ENCODE measurements at regions not wholly inside any gene's neighbourhood (a gene's known extent, or its start where the extent isn't known, plus 50 kb on each side); places are given as distances from the start of the nearest gene placed in this dataset.

DNA sequence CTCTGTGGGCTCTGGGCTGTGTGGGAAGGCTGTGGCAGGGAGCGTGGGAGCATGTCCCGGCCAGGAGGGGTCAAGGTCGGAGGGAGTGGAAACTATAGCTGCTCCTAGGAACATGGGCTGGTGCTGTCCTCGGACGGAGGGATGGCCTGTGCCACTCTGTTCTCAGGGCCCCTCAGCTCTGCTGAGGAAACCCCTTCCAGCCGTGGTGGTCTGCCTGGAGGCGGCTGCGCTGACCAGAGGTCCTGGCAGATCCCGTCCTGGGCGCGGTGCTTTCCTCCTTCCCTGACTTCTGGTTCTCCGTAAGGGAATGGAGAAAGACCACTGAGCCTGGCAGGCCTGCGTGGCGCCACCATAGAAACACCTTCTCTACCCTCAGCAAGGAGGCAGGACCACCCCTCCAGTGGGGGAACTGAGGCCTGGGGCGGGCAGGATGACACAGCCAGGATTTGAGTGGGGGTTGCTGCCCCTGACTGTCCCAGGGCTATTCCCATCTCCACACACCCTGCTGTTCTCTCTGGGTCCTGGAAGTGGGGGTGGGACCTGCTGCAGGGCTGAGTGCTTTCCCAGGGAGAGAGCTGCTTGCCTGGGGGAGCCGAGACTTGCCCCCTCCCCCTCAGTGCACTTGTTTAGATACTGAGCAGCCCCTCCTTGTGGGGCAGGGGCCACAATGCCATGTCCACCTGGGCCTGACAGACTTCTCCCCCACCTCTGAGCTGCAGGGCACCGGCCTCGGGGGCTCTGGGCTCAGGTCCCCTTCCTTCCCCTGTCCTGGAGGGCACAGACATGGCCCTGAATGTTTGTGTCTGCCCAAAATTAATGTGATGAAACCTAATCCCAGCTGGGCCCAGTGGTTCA is 301.0 kb upstream of the HS6ST1 start:
- no peaks in the 10 kb centered on the region for H3K4me1 Mint-ChIP-seq
- H3K36me3 Mint-ChIP-seq = no peaks in the 10 kb centered on the region
- no peaks in the 10 kb centered on the region for H3K9me3 Mint-ChIP-seq
- DNase-seq = no peak
- H3K27ac Mint-ChIP-seq = no peak overlapping the region
- no peak overlapping the region for H3K4me3 Mint-ChIP-seq
- peaks cover 0 to 3% (median 0%) of the 10 kb centered on the region in 3 donors for H3K27me3 Mint-ChIP-seq (ENCODE audit: low read depth in 3 of 3)

DNA sequence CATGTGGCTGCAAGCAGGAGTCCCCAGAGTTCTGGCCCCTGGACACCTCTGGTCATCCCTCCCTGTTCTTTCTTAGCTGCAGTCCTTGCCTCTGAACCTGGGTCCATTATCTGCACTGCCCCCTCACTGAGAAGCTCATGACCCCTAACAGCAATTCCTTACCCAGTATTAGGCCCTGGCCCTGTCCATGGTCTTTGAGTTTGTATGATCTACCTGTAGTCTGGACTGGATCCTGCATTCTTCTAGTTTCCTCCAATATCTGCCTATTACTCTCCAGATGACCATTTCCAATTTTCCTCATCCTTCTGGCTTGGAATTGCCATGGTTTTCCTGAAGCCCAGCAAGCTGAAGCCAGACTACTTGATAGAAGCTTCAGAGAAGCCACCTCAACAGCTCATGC is 302.4 kb upstream of the HS6ST1 start:
- DNase-seq = no peak
- Mint-ChIP-seq H3K27me3 (ENCODE audit: low read depth in 3 of 3) (peaks cover 0 to 3% (median 0%) of the 10 kb centered on the region in 3 donors), H3K9me3 (no peaks in the 10 kb centered on the region), H3K36me3 (no peaks in the 10 kb centered on the region), H3K27ac (no peak overlapping the region), H3K4me1 (no peaks in the 10 kb centered on the region), H3K4me3 (no peak overlapping the region)

GRCh38 chr2:128622371-128622770 is 303.7 kb upstream of the HS6ST1 start:
- Mint-ChIP-seq H3K9me3 (no peaks in the 10 kb centered on the region), H3K4me3 (no peak overlapping the region), H3K27me3 (ENCODE audit: low read depth in 3 of 3) (peaks cover 0 to 3% (median 0%) of the 10 kb centered on the region in 3 donors), H3K4me1 (no peaks in the 10 kb centered on the region), H3K27ac (no peak overlapping the region), H3K36me3 (no peaks in the 10 kb centered on the region)
- DNase-seq = no peak

DNA sequence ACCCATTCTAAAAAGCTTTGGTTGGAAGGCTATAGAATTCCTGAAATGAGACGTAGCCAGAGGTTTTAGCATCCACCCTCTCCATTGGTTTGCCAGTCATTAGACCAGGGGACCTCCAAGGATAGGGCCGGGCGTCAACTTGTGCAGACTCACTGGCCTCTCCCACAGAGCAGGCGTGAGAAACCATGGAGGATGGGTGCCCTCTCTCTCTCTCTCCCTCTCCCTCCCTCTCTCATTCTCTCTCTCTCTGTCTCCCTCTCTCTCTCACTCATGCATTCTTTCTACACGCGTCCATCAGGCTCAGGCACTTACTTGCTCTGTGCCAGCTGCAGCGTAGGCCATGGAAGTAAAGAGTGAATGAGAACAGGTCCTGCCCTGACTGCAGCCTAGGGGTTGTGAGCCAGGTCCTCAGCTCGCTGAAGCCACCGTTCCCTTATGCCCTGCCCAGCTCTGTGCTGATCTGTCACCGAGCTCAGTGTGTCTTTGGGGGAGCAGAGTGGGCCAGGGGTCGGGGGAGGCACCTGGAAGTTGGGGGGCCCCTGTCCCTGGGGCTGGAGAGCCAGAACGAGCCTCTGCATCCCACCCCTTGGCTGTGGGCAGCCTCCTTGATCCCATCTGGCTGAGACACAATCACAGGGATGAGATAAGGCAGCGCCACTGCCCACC is 304.4 kb upstream of the HS6ST1 start:
- Mint-ChIP-seq H3K4me3 (no peak overlapping the region), H3K4me1 (no peaks in the 10 kb centered on the region), H3K9me3 (no peaks in the 10 kb centered on the region), H3K36me3 (no peaks in the 10 kb centered on the region), H3K27ac (no peak overlapping the region), H3K27me3 (ENCODE audit: low read depth in 3 of 3) (peaks cover 0 to 3% (median 0%) of the 10 kb centered on the region in 3 donors)
- no peak for DNase-seq

DNA sequence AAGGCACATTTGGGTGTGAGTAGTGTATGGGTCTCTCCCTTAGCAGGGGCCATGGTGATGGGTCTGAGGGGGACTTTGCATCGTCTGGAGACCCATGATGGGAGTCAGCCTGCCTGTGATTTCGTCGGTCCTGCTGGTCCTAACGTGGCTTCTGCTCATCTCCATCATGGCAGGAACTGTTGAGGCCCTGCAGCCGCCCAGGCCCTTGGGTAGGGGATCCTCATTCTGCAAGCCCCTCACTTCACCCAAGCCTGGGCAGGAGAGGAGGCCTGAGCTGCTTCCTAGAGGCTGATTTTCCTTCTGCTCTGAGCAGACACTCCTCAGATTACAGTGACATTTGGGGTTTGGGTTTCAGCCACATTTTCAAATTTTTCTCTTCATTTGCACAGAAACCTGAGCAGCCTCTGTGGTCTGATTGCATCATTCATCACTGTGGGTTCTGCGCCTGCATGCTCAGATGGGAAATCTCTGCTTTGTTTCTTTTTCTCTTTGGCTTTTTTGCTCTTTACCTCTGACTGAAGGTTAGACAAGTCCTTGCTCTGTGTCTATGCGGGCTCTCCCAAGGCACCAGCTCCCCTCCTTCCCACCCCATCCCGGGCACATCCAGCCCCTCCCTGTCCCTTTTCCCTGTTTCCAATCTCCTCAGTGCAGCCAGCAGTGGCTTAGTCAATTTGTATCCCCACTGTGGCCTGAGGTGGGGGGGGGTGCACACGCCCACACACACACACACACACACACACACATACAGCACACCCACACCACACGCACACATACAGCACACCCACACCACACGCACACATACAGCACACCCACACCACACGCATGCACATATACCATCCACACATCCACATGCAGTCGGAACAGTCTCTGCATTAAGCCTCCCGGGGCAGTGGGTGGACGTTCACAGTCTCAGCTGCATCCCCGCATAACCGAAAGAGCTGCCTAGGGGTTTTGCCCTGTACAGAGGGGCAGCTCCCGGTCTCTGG is 305.4 kb upstream of the HS6ST1 start:
- H3K36me3 Mint-ChIP-seq = no peaks in the 10 kb centered on the region
- no peaks in the 10 kb centered on the region for H3K4me1 Mint-ChIP-seq
- DNase-seq = no peak
- peaks cover 0 to 3% (median under 1%) of the 10 kb centered on the region in 3 donors for H3K27me3 Mint-ChIP-seq (ENCODE audit: low read depth in 3 of 3)
- H3K27ac Mint-ChIP-seq = no peak overlapping the region
- no peaks in the 10 kb centered on the region for H3K9me3 Mint-ChIP-seq
- H3K4me3 Mint-ChIP-seq = no peak overlapping the region

GRCh38 chr2:128624956-128625355 is 306.3 kb upstream of the HS6ST1 start:
- Mint-ChIP-seq H3K4me1 (no peaks in the 10 kb centered on the region), H3K9me3 (no peaks in the 10 kb centered on the region), H3K36me3 (no peaks in the 10 kb centered on the region), H3K27me3 (ENCODE audit: low read depth in 3 of 3) (peaks cover 0 to 4% (median 3%) of the 10 kb centered on the region in 3 donors), H3K4me3 (no peak overlapping the region), H3K27ac (no peak overlapping the region)
- DNase-seq = no peak

DNA sequence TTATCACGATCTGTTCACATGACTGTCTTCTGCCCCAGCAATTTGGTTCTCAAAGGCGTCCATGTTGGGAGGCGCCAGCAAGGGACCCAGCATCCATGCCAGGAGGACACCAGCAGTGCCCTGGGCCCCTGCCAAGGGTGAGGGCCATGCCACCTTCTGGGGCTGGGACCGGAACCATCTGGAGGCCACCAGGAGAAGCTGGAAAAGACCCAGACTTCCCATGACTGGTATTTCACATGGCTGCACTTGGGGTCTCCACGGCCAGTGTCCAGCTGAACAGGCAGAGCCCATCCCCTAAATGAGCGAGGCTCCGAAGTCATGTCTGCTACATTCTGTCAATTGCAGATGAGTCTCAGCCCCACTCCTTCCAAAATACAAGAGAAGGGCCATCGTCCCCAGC is 306.8 kb upstream of the HS6ST1 start:
- no peaks in the 10 kb centered on the region for H3K36me3 Mint-ChIP-seq
- no peaks in the 10 kb centered on the region for H3K9me3 Mint-ChIP-seq
- no peaks in the 10 kb centered on the region for H3K4me1 Mint-ChIP-seq
- no peak overlapping the region for H3K4me3 Mint-ChIP-seq
- H3K27ac Mint-ChIP-seq = no peak overlapping the region
- no peak for DNase-seq
- H3K27me3 Mint-ChIP-seq (ENCODE audit: low read depth in 3 of 3) = peaks cover 0 to 4% (median 2%) of the 10 kb centered on the region in 3 donors

GRCh38 chr2:128625963-128626759 is 307.5 kb upstream of the HS6ST1 start:
- no peak overlapping the region for H3K27ac Mint-ChIP-seq
- no peaks in the 10 kb centered on the region for H3K4me1 Mint-ChIP-seq
- DNase-seq = no peak
- peaks cover 0 to 4% (median 2%) of the 10 kb centered on the region in 3 donors for H3K27me3 Mint-ChIP-seq (ENCODE audit: low read depth in 3 of 3)
- no peaks in the 10 kb centered on the region for H3K9me3 Mint-ChIP-seq
- no peaks in the 10 kb centered on the region for H3K36me3 Mint-ChIP-seq
- H3K4me3 Mint-ChIP-seq = no peak overlapping the region

- Mint-ChIP-seq H3K27me3 (ENCODE audit: low read depth in 3 of 3) (peaks cover 2 to 4% (median 2%) of the 10 kb centered on the region in 3 donors), H3K9me3 (no peaks in the 10 kb centered on the region), H3K27ac (no peak overlapping the region), H3K4me1 (no peaks in the 10 kb centered on the region), H3K4me3 (no peak overlapping the region), H3K36me3 (no peaks in the 10 kb centered on the region)
- DNase-seq = no peak
Measured at GRCh38 chr2:128626760-128627511, 308.3 kb upstream of the HS6ST1 start.

DNA sequence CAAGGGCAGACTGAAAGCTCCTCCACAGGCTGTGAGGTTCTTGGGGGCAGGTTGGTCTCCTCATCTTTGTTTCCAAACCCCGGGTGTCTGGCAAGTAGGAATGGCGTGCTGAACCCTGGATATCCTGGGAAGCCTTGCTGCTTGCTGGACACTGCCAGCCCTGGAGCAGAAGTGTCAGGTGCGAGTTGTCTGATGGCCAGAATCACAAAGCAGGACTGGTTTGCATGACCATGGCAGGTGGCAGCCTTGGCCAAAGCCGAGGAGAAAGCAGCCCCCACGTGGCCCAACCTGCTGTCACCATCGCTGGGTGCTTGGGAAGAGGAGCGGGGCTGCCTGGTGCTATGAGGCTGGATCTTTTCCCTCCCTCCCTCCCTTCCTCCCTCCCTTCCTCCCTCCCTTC is 309.5 kb upstream of the HS6ST1 start:
- H3K27ac Mint-ChIP-seq = no peak overlapping the region
- H3K27me3 Mint-ChIP-seq (ENCODE audit: low read depth in 3 of 3) = peaks cover 0 to 6% (median 2%) of the 10 kb centered on the region in 3 donors

GRCh38 chr2:128628996-128629395 is 310.3 kb upstream of the HS6ST1 start:
- Mint-ChIP-seq H3K4me3 (no peak overlapping the region), H3K27ac (no peak overlapping the region), H3K9me3 (no peaks in the 10 kb centered on the region), H3K4me1 (no peaks in the 10 kb centered on the region), H3K36me3 (no peaks in the 10 kb centered on the region), H3K27me3 (ENCODE audit: low read depth in 3 of 3) (peaks cover 0 to 6% (median 2%) of the 10 kb centered on the region in 3 donors)
- no peak for DNase-seq

More for the DNA sequence above, 309.5 kb upstream of the HS6ST1 start:
- DNase-seq = no peak
- Mint-ChIP-seq H3K9me3 (no peaks in the 10 kb centered on the region), H3K4me3 (no peak overlapping the region), H3K36me3 (no peaks in the 10 kb centered on the region), H3K4me1 (no peaks in the 10 kb centered on the region)

DNA sequence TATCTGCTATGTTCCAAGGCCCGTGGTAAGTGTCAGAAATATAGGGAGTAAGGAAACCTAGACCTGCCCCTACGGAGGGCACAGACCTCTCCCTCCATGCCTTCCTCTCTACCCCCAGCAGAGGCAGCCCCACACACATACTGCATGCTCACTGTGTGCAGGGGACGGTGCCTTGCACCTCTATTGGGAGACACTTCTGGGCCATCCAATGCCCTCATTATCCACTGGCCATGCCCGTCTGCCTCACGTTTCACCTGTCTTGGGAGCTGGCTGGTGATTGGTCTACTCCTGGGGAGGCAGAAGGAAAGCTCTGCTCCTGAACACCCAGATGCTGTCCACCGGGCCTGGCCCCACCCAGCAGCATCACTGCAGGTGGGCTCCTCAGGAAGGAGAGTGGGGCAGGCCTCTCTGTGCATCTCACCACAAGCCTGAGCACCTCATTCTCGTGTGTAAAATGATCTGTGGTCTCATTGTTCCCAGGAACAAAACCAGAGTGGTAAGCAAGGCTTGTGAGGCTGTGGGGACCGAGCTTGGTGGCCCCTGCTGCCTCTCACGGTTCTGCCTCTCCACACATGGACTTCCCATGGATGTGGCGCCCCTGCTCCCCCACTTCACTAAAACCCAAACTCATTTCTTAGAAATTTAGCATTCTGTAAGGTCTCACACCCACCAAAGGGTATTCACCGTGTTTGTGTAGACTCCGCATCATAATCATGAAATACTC is 312.5 kb upstream of the HS6ST1 start:
- Mint-ChIP-seq H3K27me3 (ENCODE audit: low read depth in 3 of 3) (peaks cover 0 to 6% (median 2%) of the 10 kb centered on the region in 3 donors), H3K4me3 (no peak overlapping the region), H3K27ac (no peak overlapping the region), H3K9me3 (no peaks in the 10 kb centered on the region), H3K4me1 (no peaks in the 10 kb centered on the region), H3K36me3 (no peaks in the 10 kb centered on the region)
- DNase-seq = no peak
